IPS-20b (cell line): ENCODE measurements at regions not wholly inside any gene's neighbourhood (a gene's known extent, or its start where the extent isn't known, plus 50 kb on each side); places are given as distances from the start of the nearest gene placed in this dataset.

Experiments
- H3K27ac ChIP-seq: one replicate; pipeline ENCODE4 v1.5.1; 2013; ENCODE audit warnings: low read length
- H3K27me3 ChIP-seq: 2 replicates; pipeline ENCODE4 v1.6.1; 2013; ENCODE audit warnings: mild to moderate bottlenecking, low read length, inconsistent platforms; ENCODE audit not compliant: insufficient read depth
- H3K36me3 ChIP-seq: 2 replicates; pipeline ENCODE4 v1.6.1; 2013; ENCODE audit warnings: low read depth, mild to moderate bottlenecking, inconsistent platforms, low read length, moderate library complexity; ENCODE audit not compliant: insufficient read depth
- H3K4me1 ChIP-seq: 2 replicates; pipeline ENCODE4 v1.6.1; 2013; ENCODE audit warnings: mild to moderate bottlenecking, control low read depth, inconsistent platforms, low read length, moderate library complexity; ENCODE audit not compliant: insufficient read depth
- H3K4me3 ChIP-seq: 2 replicates; pipeline ENCODE4 v1.5.1; 2013; ENCODE audit warnings: mild to moderate bottlenecking, low read length, inconsistent platforms
- H3K9ac ChIP-seq: 2 replicates; pipeline ENCODE4 v1.6.1; 2013; ENCODE audit warnings: low read depth, mild to moderate bottlenecking, inconsistent platforms, low read length, moderate library complexity
- H3K9me3 ChIP-seq: 2 replicates; pipeline ENCODE4 v1.6.1; 2013; ENCODE audit warnings: mild to moderate bottlenecking, low read depth, low read length, inconsistent platforms; ENCODE audit not compliant: insufficient read depth

- Histone ChIP-seq H3K36me3 (no peaks in the 10 kb centered on the region), H3K4me3 (no peak overlapping the region), H3K4me1 (no peaks in the 10 kb centered on the region), H3K27me3 (no peaks in the 10 kb centered on the region), H3K9me3 (no peaks in the 10 kb centered on the region; the same call in 1 of the 2 replicates), H3K27ac (no peak overlapping the region), H3K9ac (no peak overlapping the region)
These were observed 200.5 kb upstream of the NEGR1 start for GRCh38 chr1:72482736-72483413.

- H3K36me3 ChIP-seq = no peaks in the 10 kb centered on the region
- no peaks in the 10 kb centered on the region for H3K27me3 ChIP-seq
- no peak overlapping the region for H3K4me3 ChIP-seq
- H3K9ac ChIP-seq = no peak overlapping the region
- no peak overlapping the region for H3K27ac ChIP-seq
- no peaks in the 10 kb centered on the region; the same call in 1 of the 2 replicates for H3K9me3 ChIP-seq
- no peaks in the 10 kb centered on the region for H3K4me1 ChIP-seq
These were observed 199.2 kb upstream of the NEGR1 start for GRCh38 chr1:72481420-72481970.

DNA sequence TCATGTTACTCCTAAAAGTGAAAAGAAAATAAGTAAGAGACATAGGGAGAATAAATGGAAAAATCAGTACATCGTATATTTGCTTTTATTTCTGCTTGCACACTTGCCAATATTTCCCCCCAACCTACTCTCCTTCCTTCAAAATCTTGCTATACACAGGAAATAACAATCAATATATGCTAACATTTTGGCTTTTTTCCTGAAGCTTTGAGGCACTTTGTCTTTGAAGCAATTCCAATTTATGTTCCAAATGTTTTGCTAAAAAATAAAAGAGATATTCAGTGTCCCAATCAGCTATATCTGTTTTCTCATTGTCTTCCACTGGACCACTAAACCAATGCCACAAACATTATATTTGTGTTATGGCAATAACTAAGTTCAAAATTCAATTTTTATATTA is 184.0 kb upstream of the NEGR1 start:
- Histone ChIP-seq H3K36me3 (no peaks in the 10 kb centered on the region), H3K9me3 (no peaks in the 10 kb centered on the region), H3K4me3 (no peak overlapping the region), H3K4me1 (no peaks in the 10 kb centered on the region), H3K9ac (no peak overlapping the region), H3K27me3 (no peaks in the 10 kb centered on the region), H3K27ac (no peak overlapping the region)

- Histone ChIP-seq H3K27ac (no peak overlapping the region), H3K9ac (no peak overlapping the region), H3K4me1 (no peaks in the 10 kb centered on the region), H3K36me3 (no peaks in the 10 kb centered on the region), H3K4me3 (no peak overlapping the region), H3K9me3 (no peaks in the 10 kb centered on the region), H3K27me3 (no peaks in the 10 kb centered on the region)
These were observed 180.0 kb upstream of the NEGR1 start for GRCh38 chr1:72462186-72462905.

DNA sequence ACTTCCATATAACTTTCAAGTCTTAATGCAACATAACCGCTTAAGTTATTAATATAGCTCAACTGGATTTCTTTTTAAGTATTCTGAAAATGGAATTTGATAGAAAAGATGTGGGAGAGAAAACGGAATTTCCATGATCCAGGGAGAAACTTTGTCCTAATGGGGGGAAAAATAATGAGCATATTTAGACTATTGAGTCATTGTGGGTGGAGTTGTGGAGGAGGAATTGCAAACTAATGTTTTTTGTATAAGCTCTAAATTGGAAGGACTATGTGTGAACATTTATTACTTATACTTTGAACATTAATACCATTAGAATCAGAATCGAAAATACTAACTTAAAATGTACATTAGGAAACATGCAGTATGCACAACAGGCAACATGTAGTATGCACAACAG is 159.9 kb upstream of the NEGR1 start:
- Histone ChIP-seq H3K27me3 (no peaks in the 10 kb centered on the region), H3K9me3 (no peaks in the 10 kb centered on the region), H3K4me1 (no peaks in the 10 kb centered on the region), H3K36me3 (no peaks in the 10 kb centered on the region), H3K27ac (no peak overlapping the region), H3K4me3 (no peak overlapping the region), H3K9ac (no peak overlapping the region)

- H3K36me3 ChIP-seq = no peaks in the 10 kb centered on the region
- no peaks in the 10 kb centered on the region for H3K9me3 ChIP-seq
- H3K27me3 ChIP-seq = no peaks in the 10 kb centered on the region
- H3K4me3 ChIP-seq = no peak overlapping the region
- no peak overlapping the region for H3K9ac ChIP-seq
- H3K4me1 ChIP-seq = no peaks in the 10 kb centered on the region
- no peak overlapping the region for H3K27ac ChIP-seq
These were observed 156.7 kb upstream of the NEGR1 start for GRCh38 chr1:72439036-72439435.

- Histone ChIP-seq H3K36me3 (no peaks in the 10 kb centered on the region), H3K9ac (no peak overlapping the region), H3K4me1 (no peaks in the 10 kb centered on the region), H3K9me3 (no peaks in the 10 kb centered on the region), H3K27ac (no peak overlapping the region), H3K4me3 (no peak overlapping the region), H3K27me3 (no peaks in the 10 kb centered on the region)
These were observed 155.9 kb upstream of the NEGR1 start for GRCh38 chr1:72438270-72438669.

DNA sequence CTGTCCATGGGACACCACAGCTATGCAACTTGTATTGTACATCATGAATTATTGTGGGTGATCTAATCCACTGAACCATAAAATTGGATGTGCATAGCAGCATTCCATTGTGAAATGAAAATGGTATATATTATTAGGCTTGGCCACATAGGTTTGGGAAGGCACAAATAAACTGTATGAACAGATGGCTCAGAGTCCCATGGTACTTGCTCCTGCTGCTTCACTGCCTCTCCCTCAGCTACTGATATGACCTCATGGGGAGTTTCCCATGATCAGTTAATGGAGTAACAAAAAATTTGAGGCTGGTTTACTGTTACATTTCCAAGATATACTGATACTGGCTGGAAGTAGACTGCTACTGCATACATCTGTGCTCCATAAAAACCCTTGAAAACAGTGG is 152.7 kb upstream of the NEGR1 start:
- no peaks in the 10 kb centered on the region for H3K4me1 ChIP-seq
- no peaks in the 10 kb centered on the region for H3K9me3 ChIP-seq
- no peaks in the 10 kb centered on the region for H3K36me3 ChIP-seq
- no peak overlapping the region for H3K27ac ChIP-seq
- H3K9ac ChIP-seq = no peak overlapping the region
- no peaks in the 10 kb centered on the region for H3K27me3 ChIP-seq
- no peak overlapping the region for H3K4me3 ChIP-seq

GRCh38 chr1:72434070-72434469 is 151.7 kb upstream of the NEGR1 start:
- no peaks in the 10 kb centered on the region for H3K4me1 ChIP-seq
- no peak overlapping the region for H3K27ac ChIP-seq
- H3K9me3 ChIP-seq = no peaks in the 10 kb centered on the region
- H3K36me3 ChIP-seq = no peaks in the 10 kb centered on the region
- H3K27me3 ChIP-seq = no peaks in the 10 kb centered on the region
- H3K4me3 ChIP-seq = no peak overlapping the region
- no peak overlapping the region for H3K9ac ChIP-seq

GRCh38 chr1:72433591-72433990 is 151.3 kb upstream of the NEGR1 start:
- Histone ChIP-seq H3K4me3 (no peak overlapping the region), H3K9me3 (no peaks in the 10 kb centered on the region), H3K9ac (no peak overlapping the region), H3K27me3 (no peaks in the 10 kb centered on the region), H3K27ac (no peak overlapping the region), H3K4me1 (no peaks in the 10 kb centered on the region), H3K36me3 (no peaks in the 10 kb centered on the region)

GRCh38 chr1:72432645-72433267 is 150.4 kb upstream of the NEGR1 start:
- H3K27me3 ChIP-seq = no peaks in the 10 kb centered on the region
- H3K4me1 ChIP-seq = no peaks in the 10 kb centered on the region
- H3K4me3 ChIP-seq = no peak overlapping the region
- no peaks in the 10 kb centered on the region for H3K36me3 ChIP-seq
- no peaks in the 10 kb centered on the region for H3K9me3 ChIP-seq
- no peak overlapping the region for H3K9ac ChIP-seq
- H3K27ac ChIP-seq = no peak overlapping the region

DNA sequence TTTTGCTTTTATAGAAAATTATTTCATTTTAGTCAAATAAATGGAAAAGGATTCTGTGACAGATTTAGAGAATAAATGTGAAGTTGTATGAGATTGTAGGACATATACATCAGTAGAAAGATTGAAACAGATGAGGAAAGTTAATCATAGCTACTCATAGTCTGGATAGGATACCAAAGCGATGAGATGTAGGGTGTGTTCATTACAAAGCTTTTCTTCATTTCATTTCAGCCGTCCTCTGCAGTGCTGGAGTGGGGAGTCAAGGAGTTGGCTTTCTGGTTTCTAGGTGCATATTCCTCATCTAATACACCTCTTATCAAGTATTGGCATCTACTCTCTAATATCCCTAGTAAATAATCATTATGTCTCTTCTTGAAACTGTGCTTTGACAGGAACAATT is 149.5 kb upstream of the NEGR1 start:
- H3K36me3 ChIP-seq = no peaks in the 10 kb centered on the region
- H3K27me3 ChIP-seq = no peaks in the 10 kb centered on the region
- H3K27ac ChIP-seq = no peak overlapping the region
- no peak overlapping the region for H3K4me3 ChIP-seq
- H3K9ac ChIP-seq = no peak overlapping the region
- no peaks in the 10 kb centered on the region for H3K9me3 ChIP-seq
- no peaks in the 10 kb centered on the region for H3K4me1 ChIP-seq
